Suprapubic skin (tissue), 4 donors: ENCODE measurements at regions not wholly inside any gene's neighbourhood (a gene's known extent, or its start where the extent isn't known, plus 50 kb on each side); places are given as distances from the start of the nearest gene placed in this dataset.

Experiments
- CTCF ChIP-seq, 2 donors: fragments of 200-600 bp in 1 of 2; fragments of 450-650 bp in 1 of 2; sonication (generic) in 1 of 2; IDR thresholded peaks; one replicate each; pipeline ENCODE4 v1.5.1; 2016 to 2019; ENCODE audit warnings: antibody characterized with exemption in 2 of 2, mild to moderate bottlenecking in 1 of 2, moderate library complexity in 1 of 2
- EP300 ChIP-seq: sonication (generic); formaldehyde crosslinking; IDR thresholded peaks from one replicate; pipeline ENCODE4 v1.6.1; 2017; ENCODE audit warnings: antibody characterized with exemption
- POLR2A ChIP-seq, 2 donors: fragments of 450-650 bp; IDR thresholded peaks; one replicate each; pipeline ENCODE4 v1.6.1; 2017; ENCODE audit warnings: antibody characterized with exemption in 2 of 2, mild to moderate bottlenecking in 2 of 2, moderate library complexity in 2 of 2
- POLR2AphosphoS5 ChIP-seq, 3 donors: sonication (generic); formaldehyde crosslinking; IDR thresholded peaks; one replicate each; pipeline ENCODE4 v1.6.1; 2017; ENCODE audit warnings: antibody characterized with exemption in 3 of 3

- TF ChIP-seq CTCF (IDR thresholded peaks at IDR 0.05) (no peak), EP300 (no peak), POLR2AphosphoS5 (IDR thresholded peaks at IDR 0.05) (no peak), POLR2A (IDR thresholded peaks at IDR 0.05) (no peak)
Observed at GRCh38 chr11:79634905-79635304, 194.1 kb upstream of the TENM4 start.
